Keratinocyte (primary cell): ENCODE measurements at regions not wholly inside any gene's neighbourhood (a gene's known extent, or its start where the extent isn't known, plus 50 kb on each side); places are given as distances from the start of the nearest gene placed in this dataset.

Source experiments
- CTCF ChIP-seq, 3 experiments: IDR thresholded peaks in 1 of 3; conservative IDR thresholded peaks in 1 of 3; optimal IDR thresholded peaks in 1 of 3; 2 replicates in 2 of 3; 3 replicates in 1 of 3; pipeline versions ENCODE3 to v1.5.1; 2011; ENCODE audit warnings: low read length in 3 of 3, mild to moderate bottlenecking in 3 of 3, moderate library complexity in 2 of 3, control low read depth in 1 of 3, inconsistent platforms in 1 of 3; ENCODE audit not compliant: insufficient read depth in 2 of 3; ENCODE audit errors: extremely low read depth in 1 of 3
- EZH2 ChIP-seq: IDR thresholded peaks from one replicate; pipeline ENCODE4 v1.6.1; 2012; ENCODE audit warnings: inconsistent platforms, mild to moderate bottlenecking, low read length, moderate library complexity

DNA sequence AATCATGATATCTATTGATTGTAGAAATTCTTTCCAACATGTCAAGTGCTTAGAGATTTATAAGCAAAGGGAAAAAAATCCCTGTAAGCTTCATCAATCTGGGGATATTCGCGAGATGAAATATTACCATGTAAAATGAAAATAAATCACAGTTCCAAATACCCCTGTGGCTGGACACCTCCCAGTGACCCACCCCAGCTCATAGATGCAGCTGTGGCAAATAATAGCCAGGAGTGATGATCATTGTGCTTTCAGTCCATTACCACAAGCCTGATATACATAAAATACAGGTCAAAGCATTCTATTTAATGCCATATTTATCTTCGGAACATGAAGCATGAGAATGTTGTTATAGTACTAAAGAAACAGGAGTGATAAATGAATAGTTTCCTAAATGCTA lies 274.9 kb upstream of the LRRC7 start:
- TF ChIP-seq CTCF (optimal IDR thresholded peaks at IDR 0.05 in 1 of 3, IDR thresholded peaks at IDR 0.05 in 1 of 3, conservative IDR thresholded peaks at IDR 0.05 in 1 of 3; ENCODE audit: extremely low read depth in 1 of 3, insufficient read depth in 2 of 3, low read length in 3 of 3) (no peak), EZH2 (no peak)
